ENCODE measurements at regions not wholly inside any gene's neighbourhood (a gene's known extent, or its start where the extent isn't known, plus 50 kb on each side); places are given as distances from the start of the nearest gene placed in this dataset.

GRCh38 chr2:76027761-76028160, 317.0 kb upstream of the GCFC2 start:
- no peak for DNase-seq (ENCODE audit: low read depth, low spot score)
- TF ChIP-seq, protein P1, sequence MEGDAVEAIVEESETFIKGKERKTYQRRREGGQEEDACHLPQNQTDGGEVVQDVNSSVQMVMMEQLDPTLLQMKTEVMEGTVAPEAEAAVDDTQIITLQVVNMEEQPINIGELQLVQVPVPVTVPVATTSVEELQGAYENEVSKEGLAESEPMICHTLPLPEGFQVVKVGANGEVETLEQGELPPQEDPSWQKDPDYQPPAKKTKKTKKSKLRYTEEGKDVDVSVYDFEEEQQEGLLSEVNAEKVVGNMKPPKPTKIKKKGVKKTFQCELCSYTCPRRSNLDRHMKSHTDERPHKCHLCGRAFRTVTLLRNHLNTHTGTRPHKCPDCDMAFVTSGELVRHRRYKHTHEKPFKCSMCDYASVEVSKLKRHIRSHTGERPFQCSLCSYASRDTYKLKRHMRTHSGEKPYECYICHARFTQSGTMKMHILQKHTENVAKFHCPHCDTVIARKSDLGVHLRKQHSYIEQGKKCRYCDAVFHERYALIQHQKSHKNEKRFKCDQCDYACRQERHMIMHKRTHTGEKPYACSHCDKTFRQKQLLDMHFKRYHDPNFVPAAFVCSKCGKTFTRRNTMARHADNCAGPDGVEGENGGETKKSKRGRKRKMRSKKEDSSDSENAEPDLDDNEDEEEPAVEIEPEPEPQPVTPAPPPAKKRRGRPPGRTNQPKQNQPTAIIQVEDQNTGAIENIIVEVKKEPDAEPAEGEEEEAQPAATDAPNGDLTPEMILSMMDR (IDR thresholded peaks at IDR 0.05; ENCODE audit: insufficient read depth, low read length, missing control alignments), result no peak
- CTCF ChIA-PET, result no interaction called here

GRCh38 chr2:76019128-76019527, 308.4 kb upstream of the GCFC2 start:
- no peak overlapping the region for H3K4me3 ChIP-seq (ENCODE audit: low read depth, low read length)
- TF ChIP-seq, protein P1 (IDR thresholded peaks at IDR 0.05; ENCODE audit: insufficient read depth, low read length, missing control alignments), result no peak
- CTCF ChIA-PET, result no interaction called here
- POLR2A ChIA-PET, result no interaction called here
- DNase-seq (ENCODE audit: low read depth, low spot score), result no peak

More at GRCh38 chr2:76027761-76028160, 317.0 kb upstream of the GCFC2 start:
- no peak overlapping the region for H3K4me3 ChIP-seq (ENCODE audit: low read depth, low read length)
- POLR2A ChIA-PET, result no interaction called here

- no peak overlapping the region for H3K4me3 ChIP-seq (ENCODE audit: low read depth, low read length)
- TF ChIP-seq, protein P1 (IDR thresholded peaks at IDR 0.05; ENCODE audit: insufficient read depth, low read length, missing control alignments), result no peak
- no peak for DNase-seq (ENCODE audit: low read depth, low spot score)
- ChIA-PET CTCF (no interaction called here), POLR2A (no interaction called here)
These were observed 298.8 kb upstream of the GCFC2 start for GRCh38 chr2:76009484-76009883.

- H3K4me3 ChIP-seq (ENCODE audit: low read depth, low read length), result no peak overlapping the region
- ChIA-PET POLR2A (no interaction called here), CTCF (no interaction called here)
- no peak for DNase-seq (ENCODE audit: low read depth, low spot score)
- TF ChIP-seq, protein P1 (IDR thresholded peaks at IDR 0.05; ENCODE audit: insufficient read depth, low read length, missing control alignments), result no peak
These were observed 297.4 kb upstream of the GCFC2 start for GRCh38 chr2:76008001-76008702.

DNA sequence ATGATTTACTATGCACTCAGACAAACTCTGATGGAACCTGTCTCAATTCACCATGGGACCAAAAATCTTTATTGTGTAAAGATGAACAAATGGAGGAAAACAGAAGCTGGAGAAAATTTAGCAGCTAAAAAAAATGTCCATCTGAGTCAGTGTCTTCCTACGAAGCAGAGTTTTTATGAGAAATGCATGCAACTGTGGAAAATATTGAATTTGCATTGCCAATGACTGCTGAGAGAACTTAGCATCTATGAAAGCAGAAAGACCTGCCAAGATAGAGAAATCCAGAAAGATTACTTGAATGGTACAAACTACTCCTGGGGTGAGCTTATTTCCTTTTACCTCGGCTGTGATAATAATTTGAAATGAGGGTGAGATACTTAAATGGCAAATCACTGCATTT, 289.7 kb upstream of the GCFC2 start:
- H3K4me3 ChIP-seq (ENCODE audit: low read depth, low read length), result no peak overlapping the region
- DNase-seq (ENCODE audit: low read depth, low spot score), result no peak
- CTCF ChIA-PET, result no interaction called here
- TF ChIP-seq, protein P1 (IDR thresholded peaks at IDR 0.05; ENCODE audit: insufficient read depth, low read length, missing control alignments), result no peak
- POLR2A ChIA-PET, result no interaction called here

DNA sequence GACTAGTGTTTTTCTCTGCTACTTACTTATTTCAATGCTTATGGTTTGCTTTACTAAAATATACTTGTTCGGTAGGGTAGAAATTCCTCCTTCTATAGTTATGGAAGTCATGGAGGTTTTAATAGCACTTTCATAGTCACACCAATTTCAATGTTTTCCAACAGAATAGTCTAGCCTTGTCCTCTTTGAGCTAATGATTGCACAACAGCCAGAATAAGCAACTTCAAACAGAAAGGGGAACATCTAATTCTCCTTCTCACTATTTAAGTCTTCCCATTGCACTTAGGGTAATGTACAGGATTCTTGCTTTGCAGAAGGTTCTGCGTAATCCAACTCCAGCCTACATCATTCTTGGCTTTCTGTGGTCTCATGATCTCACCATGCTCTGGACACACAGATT, 287.7 kb upstream of the GCFC2 start:
- DNase-seq (ENCODE audit: low read depth, low spot score), result no peak
- no peak overlapping the region for H3K4me3 ChIP-seq (ENCODE audit: low read depth, low read length)
- ChIA-PET CTCF (no interaction called here), POLR2A (no interaction called here)
- TF ChIP-seq, protein P1 (IDR thresholded peaks at IDR 0.05; ENCODE audit: insufficient read depth, low read length, missing control alignments), result no peak
